ENCODE measurements at regions not wholly inside any gene's neighbourhood (a gene's known extent, or its start where the extent isn't known, plus 50 kb on each side); places are given as distances from the start of the nearest gene placed in this dataset.
A peak's percentile ranks its signal among the peaks of the same experiment; 100 is the strongest.
"Not testable (repeated sequence)": the region's sequence is repeated elsewhere in the genome, so short reads cannot be mapped to it uniquely, and the experiment has no call there.

- DNase-seq: peak; percentile 9
Observed at GRCh38 chr6:80605165-80605989, 498.9 kb downstream of the BCKDHB start.

- no peak for DNase-seq
Observed at GRCh38 chr6:80603679-80604078, 497.2 kb downstream of the BCKDHB start.

- no peak for DNase-seq
Observed at GRCh38 chr6:80594461-80594860, 488.0 kb downstream of the BCKDHB start.

- DNase-seq: no peak
Observed at GRCh38 chr6:80592436-80592835, 486.0 kb downstream of the BCKDHB start.

- DNase-seq: no peak
Observed at GRCh38 chr6:80586242-80586641, 479.8 kb downstream of the BCKDHB start.

- no peak for DNase-seq
Observed at GRCh38 chr6:80579391-80580023, 473.0 kb downstream of the BCKDHB start.

GRCh38 chr6:80573320-80573719, 466.8 kb downstream of the BCKDHB start:
- not testable (repeated sequence) for DNase-seq

- DNase-seq: no peak
Observed at GRCh38 chr6:80566361-80566760, 459.9 kb downstream of the BCKDHB start.

- no peak for DNase-seq
Observed at GRCh38 chr6:80553071-80553740, 446.7 kb downstream of the BCKDHB start.

GRCh38 chr6:80550748-80551147, 444.3 kb downstream of the BCKDHB start:
- DNase-seq: no peak

- DNase-seq: no peak
Observed at GRCh38 chr6:80550281-80550680, 443.8 kb downstream of the BCKDHB start.

- DNase-seq: no peak
Observed at GRCh38 chr6:80548532-80548931, 442.1 kb downstream of the BCKDHB start.

GRCh38 chr6:80547827-80548226, 441.4 kb downstream of the BCKDHB start:
- no peak for DNase-seq

GRCh38 chr6:80544976-80545722, 438.7 kb downstream of the BCKDHB start:
- no peak for DNase-seq

GRCh38 chr6:80544555-80544954, 438.1 kb downstream of the BCKDHB start:
- no peak for DNase-seq

- no peak for DNase-seq
Observed at GRCh38 chr6:80543598-80544222, 437.2 kb downstream of the BCKDHB start.

GRCh38 chr6:80543151-80543550, 436.7 kb downstream of the BCKDHB start:
- DNase-seq: no peak

GRCh38 chr6:80541886-80542285, 435.4 kb downstream of the BCKDHB start:
- DNase-seq: no peak

- no peak for DNase-seq
Observed at GRCh38 chr6:80541181-80541580, 434.7 kb downstream of the BCKDHB start.

- DNase-seq: no peak
Observed at GRCh38 chr6:80540700-80541099, 434.2 kb downstream of the BCKDHB start.

GRCh38 chr6:80537118-80537972, 430.9 kb downstream of the BCKDHB start:
- DNase-seq: no peak
